ENCODE measurements at regions not wholly inside any gene's neighbourhood (a gene's known extent, or its start where the extent isn't known, plus 50 kb on each side); places are given as distances from the start of the nearest gene placed in this dataset.

DNA sequence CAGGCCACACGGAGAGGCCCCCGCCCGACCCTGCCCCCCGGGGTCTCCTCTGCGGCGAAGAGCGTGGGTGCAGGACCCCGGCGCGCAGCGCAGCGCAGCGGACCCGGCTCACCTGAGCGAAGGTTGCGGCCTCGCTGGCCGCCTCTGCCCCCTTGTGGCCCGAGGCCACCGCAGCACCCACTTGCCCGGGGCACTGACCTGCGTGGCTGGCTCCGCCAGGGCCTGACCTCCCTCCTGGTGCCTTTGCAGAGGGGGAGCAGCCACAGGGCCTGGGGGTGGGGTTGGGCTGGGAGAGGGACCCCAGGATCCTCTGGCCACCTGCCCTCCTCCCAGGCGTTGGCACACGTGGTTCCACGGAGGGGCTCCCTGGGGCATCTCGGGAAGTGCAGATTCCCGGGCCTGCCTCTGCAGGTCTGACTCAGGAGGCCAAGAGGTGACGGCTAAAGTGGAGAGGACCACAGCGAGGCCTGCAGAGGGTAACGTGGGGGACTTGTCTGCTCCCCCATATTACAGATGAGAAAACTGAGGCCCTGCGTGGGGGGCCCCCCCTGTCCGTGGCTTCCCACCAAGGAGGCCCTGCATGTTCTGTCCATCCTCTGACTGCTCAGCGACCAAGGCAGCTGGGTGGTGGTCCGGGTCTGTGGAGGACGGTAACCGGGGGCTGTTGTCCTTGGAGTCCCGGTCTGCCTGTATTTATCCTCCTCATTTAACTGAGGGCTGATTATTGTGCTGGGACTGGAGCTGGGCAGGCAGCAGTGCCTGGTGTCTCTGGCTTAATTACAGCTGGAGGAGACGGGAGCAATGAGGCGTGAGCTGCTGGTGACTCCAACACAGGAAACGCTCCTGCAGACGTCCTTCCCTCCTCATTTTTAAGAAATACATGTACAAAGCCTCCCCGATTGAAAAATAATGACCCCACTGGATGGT is 67.9 kb upstream of the BEGAIN start:
- Histone ChIP-seq H3K27ac (no peak overlapping the region), H3K27me3 (replicated peaks; ENCODE audit: insufficient read depth) (no peaks in the 10 kb centered on the region), H3K4me3 (no peak overlapping the region), H3K36me3 (no peaks in the 10 kb centered on the region), H3K4me1 (ENCODE audit: control insufficient read depth in 1 of 2, low read depth in 2 of 2) (no peaks in the 10 kb centered on the region), H3K9me3 (no peaks in the 10 kb centered on the region)
- peak; percentile 43 for TF ChIP-seq CTCF (IDR thresholded peaks at IDR 0.05)
- ATAC-seq (ENCODE audit: insufficient number of reproducible peaks, low FRiP score, low read depth) = no peak
- DNase-seq (ENCODE audit: low spot score) = no peak

DNA sequence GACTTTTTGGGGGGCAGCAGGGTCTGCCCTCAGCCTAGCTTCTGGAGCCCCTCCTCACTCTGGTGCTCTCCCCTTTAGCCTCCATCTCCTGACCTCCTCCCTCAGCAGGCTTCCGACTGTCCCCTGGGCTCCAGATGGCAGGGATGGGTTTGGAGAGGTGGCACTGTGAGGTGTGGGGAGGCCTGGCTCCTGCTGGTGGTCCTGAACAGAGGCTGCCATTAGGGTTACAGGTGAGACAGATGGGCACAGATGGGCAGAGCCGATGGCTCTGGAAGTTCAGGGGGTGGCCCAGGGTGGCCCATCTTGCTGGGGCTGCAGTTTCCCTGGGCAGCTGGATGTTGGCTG is 68.5 kb upstream of the BEGAIN start:
- no peaks in the 10 kb centered on the region for H3K36me3 ChIP-seq

DNA sequence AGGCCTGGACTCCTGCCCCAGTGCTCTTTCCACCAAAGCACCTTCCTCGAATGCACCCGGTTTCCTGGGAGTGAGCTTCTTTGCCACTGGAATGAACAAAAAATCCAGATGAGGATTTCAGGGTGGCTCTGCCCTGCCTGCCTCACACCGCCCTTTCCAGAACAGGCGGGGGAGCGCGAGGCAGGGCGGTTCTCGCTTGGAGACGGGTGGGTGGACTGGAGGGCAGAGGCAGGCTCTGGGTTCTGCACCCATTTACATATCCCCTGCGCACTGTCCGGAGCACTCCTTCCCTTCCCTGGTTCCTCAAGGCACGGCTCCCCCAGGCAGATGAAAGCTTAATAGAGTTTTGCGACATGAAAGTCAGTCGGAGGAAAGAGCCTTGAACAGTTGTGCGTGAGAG is 69.7 kb upstream of the DLK1 start:
- no peaks in the 10 kb centered on the region for H3K4me1 ChIP-seq (ENCODE audit: control insufficient read depth in 1 of 2, low read depth in 2 of 2)
- no peak overlapping the region for H3K27ac ChIP-seq
- no peaks in the 10 kb centered on the region for H3K27me3 ChIP-seq (replicated peaks; ENCODE audit: insufficient read depth)
- TF ChIP-seq CTCF (IDR thresholded peaks at IDR 0.05) = no peak
- no peak for DNase-seq (ENCODE audit: low spot score)
- no peaks in the 10 kb centered on the region for H3K36me3 ChIP-seq
- ATAC-seq (ENCODE audit: insufficient number of reproducible peaks, low FRiP score, low read depth) = no peak
- H3K9me3 ChIP-seq = no peaks in the 10 kb centered on the region
- H3K4me3 ChIP-seq = no peak overlapping the region

More for the DNA sequence above, 68.5 kb upstream of the BEGAIN start:
- Histone ChIP-seq H3K4me3 (no peak overlapping the region), H3K4me1 (ENCODE audit: control insufficient read depth in 1 of 2, low read depth in 2 of 2) (no peaks in the 10 kb centered on the region), H3K27ac (no peak overlapping the region), H3K27me3 (replicated peaks; ENCODE audit: insufficient read depth) (no peaks in the 10 kb centered on the region), H3K9me3 (no peaks in the 10 kb centered on the region)
- ATAC-seq (ENCODE audit: insufficient number of reproducible peaks, low FRiP score, low read depth) (no peak), DNase-seq (ENCODE audit: low spot score) (no peak)
- TF ChIP-seq CTCF (IDR thresholded peaks at IDR 0.05) = no peak

DNA sequence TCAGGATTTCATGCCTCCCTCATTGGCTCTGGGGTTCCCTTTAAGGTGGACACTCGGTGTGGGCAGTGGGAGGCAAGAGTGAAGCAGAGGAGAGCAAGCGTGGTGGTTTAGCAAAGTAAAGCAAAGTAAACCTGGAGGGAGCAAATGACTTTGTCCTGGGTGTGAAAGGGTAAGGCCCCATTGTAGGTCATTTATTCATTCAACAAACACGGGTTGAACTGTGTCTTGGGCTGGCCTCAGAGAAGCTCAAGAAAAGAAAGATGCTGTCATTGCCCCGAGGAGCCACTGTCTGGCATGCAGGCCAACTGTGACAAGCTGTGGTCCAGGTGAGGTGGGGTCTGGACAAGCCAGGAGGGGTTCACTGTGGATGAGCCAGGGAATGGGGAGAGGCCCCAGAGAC is 68.9 kb upstream of the DLK1 start:
- ATAC-seq (ENCODE audit: insufficient number of reproducible peaks, low FRiP score, low read depth) (no peak), DNase-seq (ENCODE audit: low spot score) (no peak)
- Histone ChIP-seq H3K27me3 (replicated peaks; ENCODE audit: insufficient read depth) (no peaks in the 10 kb centered on the region), H3K36me3 (no peaks in the 10 kb centered on the region), H3K4me3 (no peak overlapping the region), H3K9me3 (no peaks in the 10 kb centered on the region), H3K4me1 (ENCODE audit: control insufficient read depth in 1 of 2, low read depth in 2 of 2) (no peaks in the 10 kb centered on the region), H3K27ac (no peak overlapping the region)
- no peak for TF ChIP-seq CTCF (IDR thresholded peaks at IDR 0.05)

DNA sequence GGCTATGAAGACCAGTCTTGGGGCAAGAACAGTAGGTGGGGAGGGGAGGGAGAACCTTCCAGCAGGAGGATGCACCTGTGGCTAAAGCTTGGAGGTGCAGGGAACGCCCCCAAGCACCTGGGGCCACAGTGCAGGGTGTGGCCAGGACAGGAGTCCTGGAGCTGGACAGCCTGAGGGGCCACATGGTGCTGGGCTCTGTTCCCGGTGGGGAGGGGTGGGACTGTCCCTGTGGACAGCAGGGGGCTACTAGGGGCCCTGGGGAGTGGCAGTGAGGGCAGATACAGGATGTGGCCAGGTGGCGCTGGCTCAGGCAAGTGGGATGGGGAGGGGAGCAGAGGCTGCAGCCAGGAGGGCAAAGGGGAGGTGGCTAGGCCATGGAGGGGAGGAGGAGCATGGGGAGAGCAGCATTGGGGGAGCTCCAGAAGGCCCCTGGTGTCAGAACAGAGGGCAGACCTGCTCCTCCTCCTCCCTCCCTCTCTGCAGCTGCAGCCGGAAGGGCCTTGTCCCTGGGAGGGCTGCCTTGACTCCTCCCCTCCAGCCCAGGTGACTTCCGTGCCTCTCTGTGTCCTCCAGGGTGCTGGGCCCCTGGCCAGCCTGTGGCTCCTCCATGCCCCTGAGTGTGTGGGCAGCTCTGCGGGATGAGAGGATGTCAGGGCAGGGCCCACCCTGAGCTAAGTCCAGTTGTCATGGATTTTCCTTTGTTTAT is 68.4 kb upstream of the DLK1 start:
- no peak for TF ChIP-seq CTCF (IDR thresholded peaks at IDR 0.05)
- Histone ChIP-seq H3K27me3 (replicated peaks; ENCODE audit: insufficient read depth) (no peaks in the 10 kb centered on the region), H3K4me1 (ENCODE audit: control insufficient read depth in 1 of 2, low read depth in 2 of 2) (no peaks in the 10 kb centered on the region), H3K4me3 (no peak overlapping the region), H3K36me3 (no peaks in the 10 kb centered on the region), H3K27ac (no peak overlapping the region), H3K9me3 (no peaks in the 10 kb centered on the region)
- ATAC-seq (ENCODE audit: insufficient number of reproducible peaks, low FRiP score, low read depth) (no peak), DNase-seq (ENCODE audit: low spot score) (no peak)

Measured in thoracic aorta (tissue), 2 donors.